H1 (cell line): ENCODE measurements at regions not wholly inside any gene's neighbourhood (a gene's known extent, or its start where the extent isn't known, plus 50 kb on each side); places are given as distances from the start of the nearest gene placed in this dataset.

Source experiments
- TF ChIP-seq, protein P1 (sequence below): fragments of 300-600 bp; sonication (generic); IDR thresholded peaks from 2 replicates; pipeline ENCODE4 v1.7.1; 2012; ENCODE audit warnings: low read length, moderate library complexity, mild to moderate bottlenecking, inconsistent platforms; ENCODE audit not compliant: insufficient replicate concordance

DNA sequence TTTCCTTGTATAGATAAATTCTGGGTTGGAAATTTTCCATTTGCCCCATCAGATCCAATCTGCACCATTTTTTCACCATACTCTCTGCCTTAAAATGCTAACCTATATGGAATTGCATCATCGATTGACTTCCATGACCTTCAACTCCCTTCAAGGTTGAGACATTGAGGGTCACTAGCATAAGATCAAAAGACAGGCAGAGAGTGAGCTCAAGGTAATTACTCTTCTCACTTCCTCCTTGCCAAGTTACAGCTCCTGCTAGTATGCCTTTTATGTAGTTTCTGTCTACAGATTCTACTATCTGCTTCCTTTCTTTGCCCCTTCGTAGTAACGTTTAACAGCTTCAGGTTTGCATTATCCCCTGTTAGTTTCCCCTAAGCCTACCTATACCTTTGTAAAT lies 1127.7 kb upstream of the LRRTM3 start (continued):
- TF ChIP-seq, protein P1, sequence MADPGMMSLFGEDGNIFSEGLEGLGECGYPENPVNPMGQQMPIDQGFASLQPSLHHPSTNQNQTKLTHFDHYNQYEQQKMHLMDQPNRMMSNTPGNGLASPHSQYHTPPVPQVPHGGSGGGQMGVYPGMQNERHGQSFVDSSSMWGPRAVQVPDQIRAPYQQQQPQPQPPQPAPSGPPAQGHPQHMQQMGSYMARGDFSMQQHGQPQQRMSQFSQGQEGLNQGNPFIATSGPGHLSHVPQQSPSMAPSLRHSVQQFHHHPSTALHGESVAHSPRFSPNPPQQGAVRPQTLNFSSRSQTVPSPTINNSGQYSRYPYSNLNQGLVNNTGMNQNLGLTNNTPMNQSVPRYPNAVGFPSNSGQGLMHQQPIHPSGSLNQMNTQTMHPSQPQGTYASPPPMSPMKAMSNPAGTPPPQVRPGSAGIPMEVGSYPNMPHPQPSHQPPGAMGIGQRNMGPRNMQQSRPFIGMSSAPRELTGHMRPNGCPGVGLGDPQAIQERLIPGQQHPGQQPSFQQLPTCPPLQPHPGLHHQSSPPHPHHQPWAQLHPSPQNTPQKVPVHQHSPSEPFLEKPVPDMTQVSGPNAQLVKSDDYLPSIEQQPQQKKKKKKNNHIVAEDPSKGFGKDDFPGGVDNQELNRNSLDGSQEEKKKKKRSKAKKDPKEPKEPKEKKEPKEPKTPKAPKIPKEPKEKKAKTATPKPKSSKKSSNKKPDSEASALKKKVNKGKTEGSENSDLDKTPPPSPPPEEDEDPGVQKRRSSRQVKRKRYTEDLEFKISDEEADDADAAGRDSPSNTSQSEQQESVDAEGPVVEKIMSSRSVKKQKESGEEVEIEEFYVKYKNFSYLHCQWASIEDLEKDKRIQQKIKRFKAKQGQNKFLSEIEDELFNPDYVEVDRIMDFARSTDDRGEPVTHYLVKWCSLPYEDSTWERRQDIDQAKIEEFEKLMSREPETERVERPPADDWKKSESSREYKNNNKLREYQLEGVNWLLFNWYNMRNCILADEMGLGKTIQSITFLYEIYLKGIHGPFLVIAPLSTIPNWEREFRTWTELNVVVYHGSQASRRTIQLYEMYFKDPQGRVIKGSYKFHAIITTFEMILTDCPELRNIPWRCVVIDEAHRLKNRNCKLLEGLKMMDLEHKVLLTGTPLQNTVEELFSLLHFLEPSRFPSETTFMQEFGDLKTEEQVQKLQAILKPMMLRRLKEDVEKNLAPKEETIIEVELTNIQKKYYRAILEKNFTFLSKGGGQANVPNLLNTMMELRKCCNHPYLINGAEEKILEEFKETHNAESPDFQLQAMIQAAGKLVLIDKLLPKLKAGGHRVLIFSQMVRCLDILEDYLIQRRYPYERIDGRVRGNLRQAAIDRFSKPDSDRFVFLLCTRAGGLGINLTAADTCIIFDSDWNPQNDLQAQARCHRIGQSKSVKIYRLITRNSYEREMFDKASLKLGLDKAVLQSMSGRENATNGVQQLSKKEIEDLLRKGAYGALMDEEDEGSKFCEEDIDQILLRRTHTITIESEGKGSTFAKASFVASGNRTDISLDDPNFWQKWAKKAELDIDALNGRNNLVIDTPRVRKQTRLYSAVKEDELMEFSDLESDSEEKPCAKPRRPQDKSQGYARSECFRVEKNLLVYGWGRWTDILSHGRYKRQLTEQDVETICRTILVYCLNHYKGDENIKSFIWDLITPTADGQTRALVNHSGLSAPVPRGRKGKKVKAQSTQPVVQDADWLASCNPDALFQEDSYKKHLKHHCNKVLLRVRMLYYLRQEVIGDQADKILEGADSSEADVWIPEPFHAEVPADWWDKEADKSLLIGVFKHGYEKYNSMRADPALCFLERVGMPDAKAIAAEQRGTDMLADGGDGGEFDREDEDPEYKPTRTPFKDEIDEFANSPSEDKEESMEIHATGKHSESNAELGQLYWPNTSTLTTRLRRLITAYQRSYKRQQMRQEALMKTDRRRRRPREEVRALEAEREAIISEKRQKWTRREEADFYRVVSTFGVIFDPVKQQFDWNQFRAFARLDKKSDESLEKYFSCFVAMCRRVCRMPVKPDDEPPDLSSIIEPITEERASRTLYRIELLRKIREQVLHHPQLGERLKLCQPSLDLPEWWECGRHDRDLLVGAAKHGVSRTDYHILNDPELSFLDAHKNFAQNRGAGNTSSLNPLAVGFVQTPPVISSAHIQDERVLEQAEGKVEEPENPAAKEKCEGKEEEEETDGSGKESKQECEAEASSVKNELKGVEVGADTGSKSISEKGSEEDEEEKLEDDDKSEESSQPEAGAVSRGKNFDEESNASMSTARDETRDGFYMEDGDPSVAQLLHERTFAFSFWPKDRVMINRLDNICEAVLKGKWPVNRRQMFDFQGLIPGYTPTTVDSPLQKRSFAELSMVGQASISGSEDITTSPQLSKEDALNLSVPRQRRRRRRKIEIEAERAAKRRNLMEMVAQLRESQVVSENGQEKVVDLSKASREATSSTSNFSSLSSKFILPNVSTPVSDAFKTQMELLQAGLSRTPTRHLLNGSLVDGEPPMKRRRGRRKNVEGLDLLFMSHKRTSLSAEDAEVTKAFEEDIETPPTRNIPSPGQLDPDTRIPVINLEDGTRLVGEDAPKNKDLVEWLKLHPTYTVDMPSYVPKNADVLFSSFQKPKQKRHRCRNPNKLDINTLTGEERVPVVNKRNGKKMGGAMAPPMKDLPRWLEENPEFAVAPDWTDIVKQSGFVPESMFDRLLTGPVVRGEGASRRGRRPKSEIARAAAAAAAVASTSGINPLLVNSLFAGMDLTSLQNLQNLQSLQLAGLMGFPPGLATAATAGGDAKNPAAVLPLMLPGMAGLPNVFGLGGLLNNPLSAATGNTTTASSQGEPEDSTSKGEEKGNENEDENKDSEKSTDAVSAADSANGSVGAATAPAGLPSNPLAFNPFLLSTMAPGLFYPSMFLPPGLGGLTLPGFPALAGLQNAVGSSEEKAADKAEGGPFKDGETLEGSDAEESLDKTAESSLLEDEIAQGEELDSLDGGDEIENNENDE: no peak
